ENCODE measurements at regions not wholly inside any gene's neighbourhood (a gene's known extent, or its start where the extent isn't known, plus 50 kb on each side); places are given as distances from the start of the nearest gene placed in this dataset.
A peak's percentile ranks its signal among the peaks of the same experiment; 100 is the strongest.
"Not testable (repeated sequence)": the region's sequence is repeated elsewhere in the genome, so short reads cannot be mapped to it uniquely, and the experiment has no call there.

GRCh38 chr7:4527988-4528636, 154.0 kb upstream of the FOXK1 start:
- no peak for DNase-seq

- no peak for DNase-seq
These were observed 150.9 kb upstream of the FOXK1 start for GRCh38 chr7:4531236-4531635.

GRCh38 chr7:4533339-4533738, 148.8 kb upstream of the FOXK1 start:
- DNase-seq, result not testable (repeated sequence)

- no peak for DNase-seq
These were observed 132.4 kb upstream of the FOXK1 start for GRCh38 chr7:4549681-4550080.

- DNase-seq, result no peak
These were observed 132.0 kb upstream of the FOXK1 start for GRCh38 chr7:4550117-4550516.

- no peak for DNase-seq
These were observed 129.1 kb upstream of the FOXK1 start for GRCh38 chr7:4552985-4553384.

- no peak for DNase-seq
These were observed 125.0 kb upstream of the FOXK1 start for GRCh38 chr7:4556868-4557793.

- no peak for DNase-seq
These were observed 120.3 kb upstream of the FOXK1 start for GRCh38 chr7:4561795-4562194.

- no peak for DNase-seq
These were observed 115.4 kb upstream of the FOXK1 start for GRCh38 chr7:4566714-4567113.

- DNase-seq, result no peak
These were observed 107.2 kb upstream of the FOXK1 start for GRCh38 chr7:4574851-4575250.

GRCh38 chr7:4575254-4575653, 106.8 kb upstream of the FOXK1 start:
- DNase-seq, result no peak

- DNase-seq, result no peak
These were observed 78.9 kb upstream of the FOXK1 start for GRCh38 chr7:4602905-4603842.

- DNase-seq, result no peak
These were observed 78.3 kb upstream of the FOXK1 start for GRCh38 chr7:4603843-4604231.

GRCh38 chr7:4604456-4604940, 77.6 kb upstream of the FOXK1 start:
- no peak for DNase-seq

- no peak for DNase-seq
These were observed 75.3 kb upstream of the FOXK1 start for GRCh38 chr7:4606797-4607196.

- no peak for DNase-seq
These were observed 74.8 kb upstream of the FOXK1 start for GRCh38 chr7:4607311-4607729.

- DNase-seq, result not testable (repeated sequence)
These were observed 72.5 kb upstream of the FOXK1 start for GRCh38 chr7:4609576-4609975.

- peak; percentile 29 for DNase-seq
These were observed 71.2 kb upstream of the FOXK1 start for GRCh38 chr7:4610768-4611467.

GRCh38 chr7:4612237-4612636, 69.9 kb upstream of the FOXK1 start:
- no peak for DNase-seq

GRCh38 chr7:4612939-4613841, 68.9 kb upstream of the FOXK1 start:
- no peak for DNase-seq
